ENCODE measurements at regions not wholly inside any gene's neighbourhood (a gene's known extent, or its start where the extent isn't known, plus 50 kb on each side); places are given as distances from the start of the nearest gene placed in this dataset.

- TF ChIP-seq TSHZ2 (CRISPR knock-in tag; IDR thresholded peaks at IDR 0.05) (no peak), CSDC2 (CRISPR knock-in tag; IDR thresholded peaks at IDR 0.05) (no peak), GLIS3 (CRISPR knock-in tag; IDR thresholded peaks at IDR 0.05) (no peak), RARB (CRISPR knock-in tag; IDR thresholded peaks at IDR 0.05) (no peak), ZNF8 (CRISPR knock-in tag; IDR thresholded peaks at IDR 0.05) (no peak), ZFP30 (CRISPR knock-in tag; IDR thresholded peaks at IDR 0.05) (no peak)
Observed at GRCh38 chr5:98436667-98437066, 336.8 kb upstream of the RGMB start (continued).

DNA sequence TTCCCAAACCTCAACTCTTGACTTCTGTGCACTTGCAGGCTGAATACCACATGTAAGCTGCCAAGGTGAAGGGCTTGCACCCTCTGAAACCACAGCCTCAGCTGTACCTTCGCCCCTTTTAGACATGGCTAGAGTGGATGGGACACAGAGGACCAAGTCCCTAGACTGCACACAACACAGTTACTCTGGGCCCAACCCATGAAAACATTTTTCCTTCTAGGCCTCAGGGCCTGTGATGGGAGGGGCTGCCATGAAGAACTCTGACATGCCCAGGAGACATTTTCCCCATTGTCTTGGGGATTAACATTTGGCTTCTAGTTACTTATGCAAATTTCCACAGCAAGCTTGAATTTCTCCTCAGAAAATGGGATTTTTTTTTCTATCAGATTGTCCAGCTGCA lies 331.0 kb upstream of the RGMB start:
- TF ChIP-seq OSR1 (CRISPR knock-in tag; IDR thresholded peaks at IDR 0.05) (no peak), POU6F1 (CRISPR knock-in tag; IDR thresholded peaks at IDR 0.05; ENCODE audit: borderline replicate concordance, low read depth) (no peak), TCF4 (CRISPR knock-in tag; IDR thresholded peaks at IDR 0.05; ENCODE audit: borderline replicate concordance) (no peak), RARB (CRISPR knock-in tag; IDR thresholded peaks at IDR 0.05) (no peak), TSHZ2 (CRISPR knock-in tag; IDR thresholded peaks at IDR 0.05) (no peak), ARNTL (CRISPR knock-in tag; IDR thresholded peaks at IDR 0.05; ENCODE audit: borderline replicate concordance, low read depth) (no peak), ZC3H10 (CRISPR knock-in tag; IDR thresholded peaks at IDR 0.05) (no peak), BACH2 (CRISPR knock-in tag; IDR thresholded peaks at IDR 0.05; ENCODE audit: borderline replicate concordance) (no peak), ZFP3 (CRISPR knock-in tag; IDR thresholded peaks at IDR 0.05) (no peak), CSDC2 (CRISPR knock-in tag; IDR thresholded peaks at IDR 0.05) (no peak), ISL1 (CRISPR knock-in tag; IDR thresholded peaks at IDR 0.05) (no peak), ZNF70 (CRISPR knock-in tag; IDR thresholded peaks at IDR 0.05) (no peak), PATZ1 (CRISPR knock-in tag; IDR thresholded peaks at IDR 0.05; ENCODE audit: borderline replicate concordance) (no peak), ZNF8 (CRISPR knock-in tag; IDR thresholded peaks at IDR 0.05) (no peak)
- TF ChIP-seq, protein P1, sequence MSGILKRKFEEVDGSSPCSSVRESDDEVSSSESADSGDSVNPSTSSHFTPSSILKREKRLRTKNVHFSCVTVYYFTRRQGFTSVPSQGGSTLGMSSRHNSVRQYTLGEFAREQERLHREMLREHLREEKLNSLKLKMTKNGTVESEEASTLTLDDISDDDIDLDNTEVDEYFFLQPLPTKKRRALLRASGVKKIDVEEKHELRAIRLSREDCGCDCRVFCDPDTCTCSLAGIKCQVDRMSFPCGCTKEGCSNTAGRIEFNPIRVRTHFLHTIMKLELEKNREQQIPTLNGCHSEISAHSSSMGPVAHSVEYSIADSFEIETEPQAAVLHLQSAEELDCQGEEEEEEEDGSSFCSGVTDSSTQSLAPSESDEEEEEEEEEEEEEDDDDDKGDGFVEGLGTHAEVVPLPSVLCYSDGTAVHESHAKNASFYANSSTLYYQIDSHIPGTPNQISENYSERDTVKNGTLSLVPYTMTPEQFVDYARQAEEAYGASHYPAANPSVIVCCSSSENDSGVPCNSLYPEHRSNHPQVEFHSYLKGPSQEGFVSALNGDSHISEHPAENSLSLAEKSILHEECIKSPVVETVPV (CRISPR knock-in tag; IDR thresholded peaks at IDR 0.05): no peak
- no peak for ATAC-seq

DNA sequence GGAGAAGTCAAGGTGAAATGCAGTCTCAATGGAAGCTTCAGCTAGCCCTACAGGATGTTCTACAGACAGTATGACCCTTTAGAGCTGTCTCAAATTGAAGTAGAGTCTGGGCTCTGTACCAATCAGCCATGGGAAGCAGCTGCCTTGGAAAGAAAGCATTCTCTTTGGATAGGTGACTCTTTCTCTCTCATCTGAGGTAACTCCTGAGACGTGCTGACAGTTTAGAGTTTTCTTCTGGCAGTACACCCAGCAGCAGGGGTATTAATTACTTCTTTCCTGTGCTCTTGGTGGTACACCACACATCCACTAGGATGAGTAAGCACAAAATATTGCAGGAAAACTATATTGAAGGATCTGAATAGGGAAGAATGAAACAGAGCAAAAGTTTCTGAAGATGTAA lies 329.6 kb upstream of the RGMB start:
- TF ChIP-seq SNAI2 (CRISPR knock-in tag; IDR thresholded peaks at IDR 0.05) (no peak), ZFP30 (CRISPR knock-in tag; IDR thresholded peaks at IDR 0.05) (no peak), CSDC2 (CRISPR knock-in tag; IDR thresholded peaks at IDR 0.05) (no peak), GLIS3 (CRISPR knock-in tag; IDR thresholded peaks at IDR 0.05) (no peak)

DNA sequence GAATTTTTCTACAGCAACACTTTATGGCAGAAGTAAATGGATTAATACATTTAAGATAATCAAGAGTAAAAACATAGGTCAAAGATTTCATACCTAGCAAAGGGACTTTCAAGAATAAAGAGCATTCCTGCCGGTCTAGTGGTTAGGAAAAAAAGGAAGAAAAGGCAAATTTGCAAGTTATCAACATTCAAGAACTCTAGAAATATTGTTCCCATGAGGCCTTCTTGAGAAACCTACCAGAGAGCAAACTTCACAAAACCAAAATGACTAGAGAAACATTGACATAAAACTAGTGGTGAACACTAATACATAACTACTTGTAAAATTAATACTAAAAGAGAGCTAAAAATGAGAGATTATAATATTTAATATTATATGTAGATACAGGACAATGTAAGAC lies 320.2 kb upstream of the RGMB start:
- ATAC-seq: no peak
- TF ChIP-seq ZFP30 (CRISPR knock-in tag; IDR thresholded peaks at IDR 0.05) (no peak), ZC3H10 (CRISPR knock-in tag; IDR thresholded peaks at IDR 0.05) (no peak), RARB (CRISPR knock-in tag; IDR thresholded peaks at IDR 0.05) (no peak), CSDC2 (CRISPR knock-in tag; IDR thresholded peaks at IDR 0.05) (no peak), ZNF70 (CRISPR knock-in tag; IDR thresholded peaks at IDR 0.05) (no peak), ZNF565 (CRISPR knock-in tag; conservative IDR thresholded peaks at IDR 0.05; ENCODE audit: low read depth) (no peak), SNAI2 (CRISPR knock-in tag; IDR thresholded peaks at IDR 0.05) (no peak), OSR1 (CRISPR knock-in tag; IDR thresholded peaks at IDR 0.05) (no peak), PATZ1 (CRISPR knock-in tag; IDR thresholded peaks at IDR 0.05; ENCODE audit: borderline replicate concordance) (no peak)
- TF ChIP-seq, protein P2, sequence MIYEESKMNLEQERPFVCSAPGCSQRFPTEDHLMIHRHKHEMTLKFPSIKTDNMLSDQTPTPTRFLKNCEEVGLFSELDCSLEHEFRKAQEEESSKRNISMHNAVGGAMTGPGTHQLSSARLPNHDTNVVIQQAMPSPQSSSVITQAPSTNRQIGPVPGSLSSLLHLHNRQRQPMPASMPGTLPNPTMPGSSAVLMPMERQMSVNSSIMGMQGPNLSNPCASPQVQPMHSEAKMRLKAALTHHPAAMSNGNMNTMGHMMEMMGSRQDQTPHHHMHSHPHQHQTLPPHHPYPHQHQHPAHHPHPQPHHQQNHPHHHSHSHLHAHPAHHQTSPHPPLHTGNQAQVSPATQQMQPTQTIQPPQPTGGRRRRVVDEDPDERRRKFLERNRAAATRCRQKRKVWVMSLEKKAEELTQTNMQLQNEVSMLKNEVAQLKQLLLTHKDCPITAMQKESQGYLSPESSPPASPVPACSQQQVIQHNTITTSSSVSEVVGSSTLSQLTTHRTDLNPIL (CRISPR knock-in tag; IDR thresholded peaks at IDR 0.05; ENCODE audit: low read depth): no peak

More for the DNA sequence above, 329.6 kb upstream of the RGMB start:
- no peak for ATAC-seq
